Activated naive CD4-positive, alpha-beta T cell treated with anti-CD3 and anti-CD28 coated beads, Interleukin-2, amount 50 U/mL, for 72 hours (primary cell): ENCODE measurements at regions not wholly inside any gene's neighbourhood (a gene's known extent, or its start where the extent isn't known, plus 50 kb on each side); places are given as distances from the start of the nearest gene placed in this dataset.
"Not testable (repeated sequence)": the region's sequence is repeated elsewhere in the genome, so short reads cannot be mapped to it uniquely, and the experiment has no call there.

Experiments
- ATAC-seq, 2 donors: fragments of 150-1000 bp; cut with Tn5 transposase; 2 replicates each; pipeline ENCODE4 v1.10.0; 2021; ENCODE audit warnings: mild to moderate bottlenecking in 2 of 2, moderate library complexity in 2 of 2
- DNase-seq, 2 donors: peaks; one replicate each; pipeline ENCODE4 v3.0.0; 2021 to 2022; ENCODE audit warnings: low spot score in 2 of 2
- H3K27ac Mint-ChIP-seq, 2 donors: one replicate each; pipeline ENCODE4 v1.8.0; 2022; ENCODE audit warnings: mild to moderate bottlenecking in 2 of 2, mixed read lengths in 2 of 2
- H3K36me3 Mint-ChIP-seq, 2 donors: one replicate each; pipeline ENCODE4 v1.8.0; 2022; ENCODE audit warnings: mixed read lengths in 2 of 2
- H3K9me3 Mint-ChIP-seq, 2 donors: one replicate each; pipeline ENCODE4 v1.8.0; 2022; ENCODE audit warnings: mixed read lengths in 2 of 2

DNA sequence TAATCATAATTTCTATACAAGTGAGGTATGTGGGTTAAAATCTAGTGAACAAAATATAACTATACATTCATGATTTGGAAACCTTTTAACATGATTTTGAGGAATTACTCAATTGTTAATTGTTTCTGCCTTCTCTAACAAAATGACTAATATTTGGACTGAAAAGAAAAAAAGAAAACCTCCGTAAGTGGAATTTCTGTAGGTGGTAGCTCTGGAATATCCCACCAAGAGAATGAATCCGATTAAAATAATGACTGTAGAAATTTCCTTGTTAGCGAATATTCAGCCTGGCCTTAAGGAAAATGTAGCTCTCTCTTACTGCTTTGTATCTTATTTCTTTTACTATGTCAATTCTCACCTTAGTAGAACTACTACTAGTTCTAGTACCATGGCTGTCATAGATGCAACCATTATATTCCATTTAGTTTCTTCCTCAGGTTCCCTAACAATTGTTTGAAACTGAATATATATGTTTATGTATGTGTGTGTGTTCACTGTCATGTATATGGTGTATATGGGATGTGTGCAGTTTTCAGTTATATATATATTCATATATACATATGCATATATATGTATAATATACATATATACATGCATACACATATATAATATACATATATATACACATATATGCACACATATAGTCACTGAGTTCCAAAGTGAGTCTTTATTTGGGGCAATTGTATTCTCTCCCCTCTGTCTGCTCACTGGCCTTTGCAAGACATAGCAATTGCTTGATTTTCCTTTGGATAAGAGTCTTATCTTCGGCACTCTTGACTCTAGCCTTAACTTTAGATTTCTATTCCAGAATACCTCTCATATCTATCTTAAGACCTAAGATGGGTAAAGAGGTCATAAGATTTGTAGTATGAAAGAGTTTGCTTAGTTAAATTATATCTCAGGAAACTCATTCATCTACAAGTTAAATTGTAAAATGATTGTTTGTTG is 1523.7 kb upstream of the TPTE start:
- not testable (repeated sequence) for ATAC-seq, H3K27ac Mint-ChIP-seq, DNase-seq
- H3K9me3 Mint-ChIP-seq = peaks cover 19 to 31% of the 10 kb centered on the region in 2 donors
- H3K36me3 Mint-ChIP-seq = peaks cover 26 to 28% of the 10 kb centered on the region in 2 donors

DNA sequence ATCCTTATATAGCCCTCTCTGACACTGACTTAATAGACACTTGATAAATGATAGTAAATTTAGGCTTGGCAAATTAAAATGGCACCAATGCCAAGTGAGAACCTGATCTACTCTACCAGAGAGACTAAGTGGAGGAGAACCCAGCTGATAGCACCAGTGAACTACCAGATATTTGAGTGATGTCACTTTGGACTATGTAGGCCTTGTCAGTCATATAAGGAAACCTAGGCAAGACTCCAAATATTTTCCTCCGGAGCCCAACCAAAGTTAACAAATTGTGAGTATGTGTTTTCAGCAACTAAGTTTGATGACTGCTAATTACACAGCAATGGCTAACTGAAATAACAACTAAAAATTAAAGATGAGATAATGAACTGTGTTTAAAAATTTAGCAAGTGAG is 1522.9 kb upstream of the TPTE start:
- not testable (repeated sequence) for ATAC-seq, H3K27ac Mint-ChIP-seq, DNase-seq
- Mint-ChIP-seq H3K9me3 (peaks cover 11 to 23% of the 10 kb centered on the region in 2 donors), H3K36me3 (peaks cover 18 to 21% of the 10 kb centered on the region in 2 donors)

DNA sequence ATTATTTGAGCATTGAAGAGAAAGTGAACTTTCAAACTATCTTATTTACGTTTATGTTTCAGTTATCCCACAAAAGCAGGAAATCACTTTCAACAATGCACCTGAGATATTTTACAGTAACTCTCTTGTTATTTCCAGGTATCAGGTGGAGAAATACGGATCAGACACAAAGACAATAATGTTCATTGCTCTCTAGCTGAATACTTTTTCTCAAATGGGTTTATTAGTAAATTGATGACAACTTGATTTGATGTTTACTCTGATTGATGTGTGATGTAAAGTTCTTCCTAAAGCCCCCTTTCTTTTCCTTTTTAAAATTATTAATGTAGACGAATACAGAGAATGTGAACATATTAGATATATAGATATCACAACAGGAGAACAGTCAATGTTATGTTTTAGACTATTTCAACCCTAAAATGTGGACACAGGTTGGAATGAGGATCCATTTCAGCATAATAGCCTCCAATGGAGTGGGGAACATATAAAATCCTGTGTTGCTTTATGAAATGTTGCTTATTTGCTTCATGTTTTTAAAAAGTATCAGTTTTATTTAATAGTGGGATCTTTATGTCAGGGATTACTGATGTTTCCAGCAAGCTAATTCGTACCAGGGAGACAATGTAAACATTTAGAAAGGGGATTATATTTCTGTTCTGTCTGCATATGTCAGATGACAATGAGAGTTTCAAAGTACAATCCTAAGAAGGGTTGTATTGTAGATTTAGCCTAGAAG is 1522.3 kb upstream of the TPTE start:
- H3K9me3 Mint-ChIP-seq = peaks cover 10 to 21% of the 10 kb centered on the region in 2 donors
- ATAC-seq (no peak), DNase-seq (no peak)
- H3K27ac Mint-ChIP-seq = no peak overlapping the region
- H3K36me3 Mint-ChIP-seq = peaks cover 14 to 15% of the 10 kb centered on the region in 2 donors

DNA sequence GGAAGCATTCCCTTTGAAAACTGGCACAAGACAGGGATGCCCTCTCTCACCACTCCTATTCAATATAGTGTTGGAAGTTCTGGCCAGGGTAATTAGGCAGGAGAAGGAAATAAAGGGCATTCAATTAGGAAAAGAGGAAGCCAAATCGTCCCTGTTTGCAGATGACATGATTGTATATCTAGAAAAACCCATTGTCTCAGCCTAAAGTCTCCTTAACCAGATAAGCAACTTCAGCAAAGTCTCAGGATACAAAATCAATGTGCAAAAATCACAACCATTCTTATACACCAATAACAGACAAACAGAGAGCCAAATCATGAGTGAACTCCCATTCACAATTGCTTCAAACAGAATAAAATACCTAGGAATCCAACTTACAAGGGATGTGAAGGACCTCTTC is 1521.3 kb upstream of the TPTE start:
- ATAC-seq, DNase-seq, H3K27ac Mint-ChIP-seq: not testable (repeated sequence)
- Mint-ChIP-seq H3K36me3 (peaks cover 13 to 15% of the 10 kb centered on the region in 2 donors), H3K9me3 (peaks cover 12 to 21% of the 10 kb centered on the region in 2 donors)

DNA sequence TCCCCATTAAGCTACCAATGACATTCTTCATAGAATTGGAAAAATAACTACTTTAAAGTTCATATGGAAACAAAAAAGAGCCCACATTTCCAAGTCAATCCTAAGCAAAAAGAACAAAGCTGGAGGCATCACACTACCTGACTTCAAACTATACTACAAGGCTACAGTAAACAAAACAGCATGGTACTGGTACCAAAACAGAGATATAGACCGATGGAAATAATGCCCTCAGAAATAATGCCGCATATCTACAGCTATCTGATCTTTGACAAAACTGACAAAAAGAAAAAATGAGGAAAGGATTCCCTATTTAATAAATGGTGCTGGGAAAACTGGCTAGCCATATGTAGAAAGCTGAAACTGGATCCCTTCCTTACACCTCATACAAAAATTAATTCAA is 1520.7 kb upstream of the TPTE start:
- H3K36me3 Mint-ChIP-seq = peaks cover 13 to 15% of the 10 kb centered on the region in 2 donors
- not testable (repeated sequence) for H3K27ac Mint-ChIP-seq, ATAC-seq, DNase-seq
- H3K9me3 Mint-ChIP-seq = peaks cover 12 to 21% of the 10 kb centered on the region in 2 donors

DNA sequence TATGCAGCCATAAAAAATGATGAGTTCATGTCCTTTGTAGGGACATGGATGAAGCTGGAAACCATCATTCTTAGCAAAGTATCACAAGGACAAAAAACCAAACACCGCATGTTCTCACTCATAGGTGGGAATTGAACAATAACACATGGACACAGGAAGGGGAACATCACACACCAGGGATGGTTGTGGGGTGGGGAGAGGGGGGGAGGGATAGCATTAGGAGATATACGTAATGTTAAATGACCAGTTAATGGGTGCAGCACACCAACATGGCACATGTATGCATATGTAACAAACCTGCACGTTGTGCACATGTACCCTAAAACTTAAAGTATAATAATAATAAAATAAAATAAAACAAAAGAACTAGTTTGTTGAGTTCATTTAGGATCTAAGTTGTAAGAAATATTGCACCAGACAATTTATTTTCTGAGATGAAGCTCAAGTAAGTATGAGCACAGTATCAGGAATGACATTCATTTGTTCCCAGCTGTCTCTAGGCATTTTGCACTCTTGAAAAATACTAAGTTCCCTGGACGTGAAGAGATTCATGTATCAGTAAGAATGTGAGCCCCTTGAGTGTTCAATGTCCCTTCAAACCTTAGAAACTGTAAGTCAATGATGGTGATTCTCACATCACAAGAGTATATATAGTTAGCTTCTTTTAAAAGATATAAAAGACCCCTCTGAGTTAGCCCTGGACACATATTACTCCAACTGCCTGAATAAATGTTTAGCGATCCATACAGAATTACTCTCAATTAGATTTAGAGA is 1519.3 kb upstream of the TPTE start:
- not testable (repeated sequence) for H3K27ac Mint-ChIP-seq, ATAC-seq, DNase-seq
- Mint-ChIP-seq H3K36me3 (peaks cover 15 to 19% of the 10 kb centered on the region in 2 donors), H3K9me3 (peaks cover 14 to 18% of the 10 kb centered on the region in 2 donors)

DNA sequence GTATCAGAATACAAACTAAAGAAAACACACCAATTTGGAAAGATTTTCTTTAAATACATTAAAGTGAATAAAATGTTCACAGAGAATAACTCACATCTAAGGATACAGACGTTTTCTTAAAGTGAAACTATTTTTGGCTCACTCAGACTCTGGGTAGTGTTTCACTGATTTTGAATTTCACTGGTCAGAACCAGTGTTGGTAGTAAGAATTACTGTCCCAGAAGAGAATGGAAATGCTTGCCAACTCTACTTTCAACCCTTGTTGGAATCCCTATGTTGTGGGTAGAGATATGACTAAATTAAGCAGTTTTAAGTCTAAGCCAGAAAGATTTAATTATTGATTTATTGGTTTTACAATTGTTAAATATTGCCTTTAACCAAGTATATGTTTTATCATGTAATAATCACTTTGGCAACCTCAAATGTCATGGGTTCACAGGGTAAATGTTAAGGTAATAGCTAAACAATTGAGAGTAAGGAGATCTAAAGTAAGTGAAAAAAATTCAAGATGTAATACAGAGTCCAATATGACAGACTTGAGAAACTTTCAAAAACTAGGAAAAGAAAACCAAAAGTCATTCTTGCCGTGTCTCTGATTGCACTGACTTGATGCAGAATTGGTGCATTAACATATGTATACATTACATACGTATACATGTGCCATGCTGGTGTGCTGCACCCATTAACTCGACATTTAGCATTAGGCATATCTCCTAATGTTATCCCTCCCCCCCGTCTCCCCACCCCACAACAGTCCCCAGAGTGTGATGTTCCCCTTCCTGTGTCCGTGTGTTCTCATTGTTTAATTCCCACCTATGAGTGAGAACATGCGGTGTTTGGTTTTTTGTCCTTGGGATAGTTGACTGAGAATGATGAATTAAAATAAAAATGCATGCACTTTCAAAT is 1517.2 kb upstream of the TPTE start:
- Mint-ChIP-seq H3K36me3 (peaks cover 15 to 25% of the 10 kb centered on the region in 2 donors), H3K9me3 (peaks cover 19 to 21% of the 10 kb centered on the region in 2 donors)
- DNase-seq, ATAC-seq, H3K27ac Mint-ChIP-seq: not testable (repeated sequence)

DNA sequence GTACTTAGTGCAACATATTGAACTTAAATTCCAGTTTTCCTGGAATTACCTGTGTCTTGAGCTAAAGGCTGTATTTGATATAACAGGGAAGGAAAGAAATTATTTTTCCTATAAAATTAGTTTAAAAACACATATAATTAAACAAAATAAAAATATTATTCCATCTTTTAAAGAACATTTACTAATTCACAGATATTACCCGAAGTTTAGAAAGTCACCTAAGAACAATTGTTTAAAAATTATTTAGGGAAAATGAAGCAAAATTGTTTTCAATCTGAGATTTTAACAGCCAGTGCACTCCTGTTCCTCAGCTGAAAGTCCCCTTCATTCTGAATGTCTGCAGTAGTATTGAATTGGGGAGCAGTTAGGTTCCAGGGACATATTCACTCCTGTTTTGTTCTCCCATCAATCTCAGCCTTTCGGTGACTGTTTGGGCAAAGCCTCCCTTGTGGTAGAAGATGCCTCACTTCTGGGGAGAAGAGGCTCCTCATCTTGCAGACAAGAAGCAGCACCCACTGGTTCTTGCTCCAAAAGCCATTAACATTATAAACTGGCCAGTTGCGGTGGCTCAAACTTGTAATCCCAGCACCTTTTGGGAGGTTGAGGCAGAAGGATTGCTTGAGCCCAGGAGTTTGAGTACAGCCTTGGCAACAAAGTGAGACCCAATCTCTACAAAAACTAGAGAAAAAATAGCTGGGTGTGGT is 1516.4 kb upstream of the TPTE start:
- ATAC-seq, H3K27ac Mint-ChIP-seq, DNase-seq: not testable (repeated sequence)
- peaks cover 15 to 18% of the 10 kb centered on the region in 2 donors for H3K9me3 Mint-ChIP-seq
- peaks cover 14 to 24% of the 10 kb centered on the region in 2 donors for H3K36me3 Mint-ChIP-seq

DNA sequence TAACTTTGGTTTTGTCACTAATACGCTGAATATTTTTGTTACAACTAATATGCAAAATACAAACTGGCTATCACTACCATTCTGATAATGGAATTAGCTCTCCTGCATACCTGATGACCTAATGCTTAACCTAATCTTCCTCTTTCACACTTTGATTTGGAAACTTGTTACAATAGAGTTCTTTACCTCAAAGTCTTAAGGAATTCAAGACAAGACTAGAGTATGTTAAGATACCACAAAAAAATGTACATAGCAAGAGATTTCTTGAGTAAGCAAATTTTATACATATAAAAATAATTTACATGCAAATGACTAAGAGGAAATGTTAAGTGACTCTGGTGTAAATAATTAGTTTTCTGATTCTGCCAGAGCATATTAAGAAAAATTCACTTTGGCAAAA is 1515.7 kb upstream of the TPTE start:
- peaks cover 7 to 17% of the 10 kb centered on the region in 2 donors for H3K36me3 Mint-ChIP-seq
- not testable (repeated sequence) for DNase-seq, ATAC-seq, H3K27ac Mint-ChIP-seq
- peaks cover 13 to 18% of the 10 kb centered on the region in 2 donors for H3K9me3 Mint-ChIP-seq

DNA sequence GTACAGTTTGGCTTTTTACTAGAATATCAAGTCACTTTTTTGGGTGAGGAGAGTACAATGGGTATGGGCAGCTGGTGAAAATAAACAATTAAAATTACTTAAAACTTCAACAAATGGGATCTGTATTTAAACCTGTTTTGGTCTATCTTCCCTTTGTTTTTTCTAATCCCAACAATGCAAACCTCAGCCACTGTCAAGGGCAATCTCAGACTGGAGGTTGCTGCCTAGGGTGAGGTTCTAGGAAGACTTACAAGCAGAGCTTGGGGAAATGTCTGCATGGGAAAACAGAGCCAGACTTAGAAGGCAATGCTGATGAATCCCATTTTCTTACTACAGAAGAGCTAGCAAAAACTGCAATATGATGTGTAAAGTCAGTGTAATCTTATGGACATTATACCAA is 1515.3 kb upstream of the TPTE start:
- Mint-ChIP-seq H3K36me3 (peaks cover 6 to 16% of the 10 kb centered on the region in 2 donors), H3K9me3 (peaks cover 14 to 18% of the 10 kb centered on the region in 2 donors)
- not testable (repeated sequence) for DNase-seq, ATAC-seq, H3K27ac Mint-ChIP-seq

DNA sequence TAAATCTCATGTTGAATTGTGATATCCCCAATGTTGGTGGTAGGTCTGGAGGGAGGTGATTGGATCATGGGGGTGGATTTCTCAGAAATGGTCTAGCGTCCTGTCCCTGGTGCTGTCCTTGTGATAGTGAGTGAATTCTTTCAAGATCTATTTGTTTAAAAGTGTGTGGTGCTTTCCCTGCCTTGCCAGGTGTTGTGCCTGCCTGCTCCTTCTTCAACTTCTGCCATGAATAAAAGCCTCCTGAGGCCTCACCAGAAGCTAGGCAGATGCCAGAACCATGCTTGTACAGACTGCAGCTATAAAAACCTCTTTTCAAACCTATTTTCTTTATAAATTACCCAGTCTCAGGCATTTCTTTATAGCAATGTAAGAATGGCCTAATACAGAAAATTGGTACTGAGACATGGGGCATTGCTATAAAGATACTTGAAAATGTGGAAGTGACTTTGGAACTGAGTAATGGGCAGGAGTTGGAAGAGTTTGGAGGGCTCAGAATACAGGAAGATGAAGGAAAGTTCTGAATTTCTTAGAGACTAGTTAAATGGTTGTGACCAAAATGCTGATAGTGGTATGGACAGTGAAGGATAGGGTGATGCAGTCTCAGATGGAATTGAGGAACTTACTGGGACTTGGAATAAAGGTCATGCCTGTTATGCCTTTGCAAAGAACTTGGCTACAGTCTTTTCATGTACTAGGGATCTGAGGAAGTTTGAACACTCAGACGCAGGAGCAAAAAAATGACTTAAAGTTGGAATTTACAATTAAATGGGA is 1514.6 kb upstream of the TPTE start:
- peaks cover 13 to 18% of the 10 kb centered on the region in 2 donors for H3K9me3 Mint-ChIP-seq

DNA sequence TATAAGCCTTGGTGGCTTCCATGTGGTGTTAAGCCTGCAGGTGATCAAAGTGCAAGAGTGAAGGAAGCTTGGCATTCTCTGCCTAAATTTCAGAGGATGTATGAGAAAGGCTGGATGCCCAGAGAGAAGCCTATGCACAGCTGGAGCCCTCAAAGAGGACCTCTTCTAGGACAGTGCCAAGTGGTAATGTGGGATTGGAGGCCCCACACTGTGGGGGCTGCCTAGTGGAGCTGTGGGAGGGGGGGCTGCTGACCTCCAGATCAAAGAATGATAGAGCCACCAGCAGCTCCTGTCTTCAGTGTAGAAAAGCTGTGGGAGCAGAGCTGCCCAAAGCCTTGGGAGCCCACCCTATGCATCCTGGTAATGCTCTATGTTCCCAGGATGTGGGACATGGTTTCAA is 1512.7 kb upstream of the TPTE start:
- Mint-ChIP-seq H3K27ac (peak overlapping the region in 1 of 2 donors; percentile 6), H3K9me3 (peaks cover 14 to 33% of the 10 kb centered on the region in 2 donors), H3K36me3 (peaks cover 4 to 12% of the 10 kb centered on the region in 2 donors)
- DNase-seq (no peak), ATAC-seq (no peak)

More for the DNA sequence above, 1514.6 kb upstream of the TPTE start:
- H3K36me3 Mint-ChIP-seq = peaks cover 6 to 13% of the 10 kb centered on the region in 2 donors
- ATAC-seq, H3K27ac Mint-ChIP-seq, DNase-seq: not testable (repeated sequence)

DNA sequence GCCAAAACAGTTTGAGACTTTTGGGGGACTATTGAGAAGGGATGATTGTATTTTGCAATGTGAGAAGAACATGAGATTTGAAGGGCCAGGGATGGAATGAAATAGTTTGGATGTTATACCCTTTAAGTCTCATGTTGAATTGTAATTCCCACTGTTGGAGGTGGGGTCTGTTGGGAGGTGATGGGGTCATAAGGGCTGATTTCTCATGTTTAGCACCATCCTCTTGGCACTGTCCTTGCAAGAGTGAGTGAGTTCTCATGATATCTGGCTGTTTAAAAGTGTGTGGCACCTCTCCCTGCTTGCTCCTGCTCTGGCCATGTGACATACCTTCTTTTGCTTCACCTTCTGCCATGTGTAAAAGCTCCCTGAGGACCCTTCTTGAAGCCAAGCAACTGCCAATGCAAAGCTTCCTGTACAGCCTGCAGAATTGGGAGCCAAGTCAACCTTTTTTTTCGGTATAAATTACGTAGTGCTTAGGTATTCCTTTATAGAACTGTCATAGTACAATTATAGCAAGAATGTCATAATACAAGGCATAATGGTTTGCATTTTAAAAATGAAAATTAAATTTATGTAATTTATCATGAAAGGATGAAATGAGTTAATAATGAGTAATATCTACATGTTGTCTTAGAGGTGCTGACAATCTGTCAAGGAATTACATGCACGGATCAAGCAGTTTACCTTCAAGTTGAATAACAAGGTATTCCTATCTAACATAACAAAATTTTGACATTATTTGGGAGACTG is 1511.9 kb upstream of the TPTE start:
- H3K9me3 Mint-ChIP-seq = peaks cover 14 to 29% of the 10 kb centered on the region in 2 donors
- peaks cover 4 to 12% of the 10 kb centered on the region in 2 donors for H3K36me3 Mint-ChIP-seq
- ATAC-seq, H3K27ac Mint-ChIP-seq, DNase-seq: not testable (repeated sequence)
